Fibroblast of lung (primary cell): ENCODE measurements at regions not wholly inside any gene's neighbourhood (a gene's known extent, or its start where the extent isn't known, plus 50 kb on each side); places are given as distances from the start of the nearest gene placed in this dataset.

Experiments
- DNase-seq, 2 donors: peaks; one replicate each; pipeline versions ENCODE4 v3.0.0 to v3.0.0-alpha.2; 2010; ENCODE audit warnings: low read depth in 2 of 2
- H2AFZ ChIP-seq: 2 replicates; pipeline ENCODE4 v1.5.1; 2012; ENCODE audit warnings: low read length, control low read depth, inconsistent platforms
- H3K27ac ChIP-seq: 2 replicates; pipeline ENCODE4 v1.5.1; 2011; ENCODE audit warnings: low read length, control low read depth; ENCODE audit not compliant: insufficient read depth
- H3K27me3 ChIP-seq: 2 replicates; pipeline ENCODE4 v1.5.1; 2011; ENCODE audit warnings: mild to moderate bottlenecking, low read length; ENCODE audit not compliant: control insufficient read depth, insufficient read depth
- H3K36me3 ChIP-seq: 2 replicates; pipeline ENCODE4 v1.5.1; 2011; ENCODE audit warnings: low read length; ENCODE audit not compliant: control insufficient read depth, insufficient read depth
- H3K4me1 ChIP-seq: 2 replicates; pipeline ENCODE4 v1.5.1; 2011; ENCODE audit warnings: low read length; ENCODE audit not compliant: control insufficient read depth, insufficient read depth; ENCODE audit errors: extremely low read depth
- H3K4me2 ChIP-seq: 2 replicates; pipeline ENCODE4 v1.5.1; 2011; ENCODE audit warnings: low read length, control low read depth; ENCODE audit not compliant: insufficient read depth; ENCODE audit errors: extremely low read depth
- H3K4me3 ChIP-seq, 4 experiments: fragments of 200-600 bp in 1 of 4; sonication (generic) in 1 of 4; replicated peaks in 1 of 4; 2 replicates each; pipeline ENCODE4 v1.5.1; 2011 to 2016; ENCODE audit warnings: low read length in 4 of 4, low read depth in 3 of 4, mild to moderate bottlenecking in 3 of 4, control low read depth in 2 of 4, inconsistent platforms in 1 of 4, mixed read lengths in 1 of 4; ENCODE audit not compliant: insufficient read depth in 1 of 4; ENCODE audit errors: control extremely low read depth in 1 of 4
- H3K79me2 ChIP-seq: 2 replicates; pipeline ENCODE4 v1.5.1; 2012; ENCODE audit warnings: mild to moderate bottlenecking, low read length, inconsistent platforms; ENCODE audit not compliant: control insufficient read depth, insufficient read depth
- H3K9ac ChIP-seq: 2 replicates; pipeline ENCODE4 v1.5.1; 2011; ENCODE audit warnings: mild to moderate bottlenecking, low read length, control low read depth; ENCODE audit not compliant: insufficient read depth
- H3K9me3 ChIP-seq: 2 replicates; pipeline ENCODE4 v1.5.1; 2012; ENCODE audit warnings: low read depth, low read length; ENCODE audit not compliant: control insufficient read depth, insufficient read depth
- H4K20me1 ChIP-seq: 2 replicates; pipeline ENCODE4 v1.5.1; 2011; ENCODE audit warnings: low read length; ENCODE audit not compliant: control insufficient read depth, insufficient read depth; ENCODE audit errors: extremely low read depth
- CTCF ChIP-seq, 2 donors: IDR thresholded peaks in 1 of 2; conservative IDR thresholded peaks in 1 of 2; 1 replicate in 1 of 2; 2 replicates in 1 of 2; pipeline ENCODE4 v1.5.1; 2011 to 2012; ENCODE audit warnings: low read length in 2 of 2, control low read depth in 1 of 2, inconsistent platforms in 1 of 2, low read depth in 1 of 2, mild to moderate bottlenecking in 1 of 2
- EZH2 ChIP-seq: IDR thresholded peaks from 2 replicates; pipeline ENCODE4 v1.5.1; 2012; ENCODE audit warnings: low read length, control low read depth, mild to moderate bottlenecking; ENCODE audit errors: missing control alignments

- H3K4me2 ChIP-seq, result no peak overlapping the region
- no peak overlapping the region for H2AFZ ChIP-seq
- H3K27ac ChIP-seq, result no peak overlapping the region
- no peaks in the 10 kb centered on the region for H3K4me1 ChIP-seq
- H3K79me2 ChIP-seq, result no peaks in the 10 kb centered on the region
- no peak overlapping the region for H3K4me3 ChIP-seq
- H3K36me3 ChIP-seq, result no peaks in the 10 kb centered on the region
- no peak for DNase-seq
- H3K9ac ChIP-seq, result no peak overlapping the region
- peaks cover 24% of the 10 kb centered on the region for H3K27me3 ChIP-seq
- no peaks in the 10 kb centered on the region for H4K20me1 ChIP-seq
- H3K9me3 ChIP-seq, result no peaks in the 10 kb centered on the region
- TF ChIP-seq EZH2 (no peak), CTCF (conservative IDR thresholded peaks at IDR 0.05 in 1 of 2, IDR thresholded peaks at IDR 0.05 in 1 of 2; ENCODE audit: low read depth in 1 of 2, low read length in 2 of 2) (no peak)
Measured at GRCh38 chr22:27080863-27081262, 423.5 kb downstream of the MIAT start.

GRCh38 chr22:27083610-27084009 is 426.2 kb downstream of the MIAT start:
- H3K27ac ChIP-seq, result no peak overlapping the region
- no peak for DNase-seq
- no peaks in the 10 kb centered on the region for H3K36me3 ChIP-seq
- H3K9me3 ChIP-seq, result no peaks in the 10 kb centered on the region
- H3K79me2 ChIP-seq, result no peaks in the 10 kb centered on the region
- no peak overlapping the region for H3K4me3 ChIP-seq
- H3K9ac ChIP-seq, result no peak overlapping the region
- H3K4me1 ChIP-seq, result no peaks in the 10 kb centered on the region
- H2AFZ ChIP-seq, result no peak overlapping the region
- H3K27me3 ChIP-seq, result peaks cover 36% of the 10 kb centered on the region
- H4K20me1 ChIP-seq, result no peaks in the 10 kb centered on the region
- H3K4me2 ChIP-seq, result no peak overlapping the region
- TF ChIP-seq EZH2 (no peak), CTCF (conservative IDR thresholded peaks at IDR 0.05 in 1 of 2, IDR thresholded peaks at IDR 0.05 in 1 of 2; ENCODE audit: low read depth in 1 of 2, low read length in 2 of 2) (no peak)

- Histone ChIP-seq H4K20me1 (no peaks in the 10 kb centered on the region), H3K27me3 (peaks cover 38% of the 10 kb centered on the region), H3K4me3 (no peak overlapping the region), H3K9me3 (no peaks in the 10 kb centered on the region), H3K79me2 (no peaks in the 10 kb centered on the region), H3K9ac (no peak overlapping the region), H2AFZ (no peak overlapping the region), H3K4me1 (no peaks in the 10 kb centered on the region), H3K4me2 (no peak overlapping the region), H3K36me3 (no peaks in the 10 kb centered on the region), H3K27ac (no peak overlapping the region)
- TF ChIP-seq CTCF (conservative IDR thresholded peaks at IDR 0.05 in 1 of 2, IDR thresholded peaks at IDR 0.05 in 1 of 2; ENCODE audit: low read depth in 1 of 2, low read length in 2 of 2) (no peak), EZH2 (no peak)
- DNase-seq, result no peak
Measured at GRCh38 chr22:27084130-27084529, 426.7 kb downstream of the MIAT start.
